Activated CD8-positive, alpha-beta memory T cell treated with anti-CD3 and anti-CD28 coated beads for 24 hours (primary cell): ENCODE measurements at regions not wholly inside any gene's neighbourhood (a gene's known extent, or its start where the extent isn't known, plus 50 kb on each side); places are given as distances from the start of the nearest gene placed in this dataset.

Source experiments
- DNase-seq: peaks from one replicate; pipeline ENCODE4 v3.0.0-alpha.2; 2020

DNA sequence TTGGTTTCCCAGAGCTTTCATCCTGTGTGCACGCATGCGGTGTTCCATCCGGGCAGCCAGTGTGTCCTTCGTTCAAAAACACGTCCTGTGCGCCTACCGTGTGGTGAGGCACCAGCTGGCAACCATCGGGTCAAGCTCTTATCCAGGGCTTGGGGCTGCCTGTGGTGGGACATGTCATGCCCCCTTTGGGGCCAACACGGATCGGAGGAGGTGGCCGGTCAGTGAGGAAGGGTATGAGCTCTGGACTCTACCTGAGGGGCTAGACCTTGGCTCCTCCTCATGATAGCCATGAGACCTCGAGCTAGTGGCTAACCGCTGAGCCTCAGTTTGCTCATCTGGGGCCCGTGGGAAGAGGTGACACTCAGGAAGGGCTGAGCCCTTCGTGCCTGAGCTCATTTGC, 158.5 kb upstream of the PMEPA1 start:
- DNase-seq, result peak; percentile 28

DNA sequence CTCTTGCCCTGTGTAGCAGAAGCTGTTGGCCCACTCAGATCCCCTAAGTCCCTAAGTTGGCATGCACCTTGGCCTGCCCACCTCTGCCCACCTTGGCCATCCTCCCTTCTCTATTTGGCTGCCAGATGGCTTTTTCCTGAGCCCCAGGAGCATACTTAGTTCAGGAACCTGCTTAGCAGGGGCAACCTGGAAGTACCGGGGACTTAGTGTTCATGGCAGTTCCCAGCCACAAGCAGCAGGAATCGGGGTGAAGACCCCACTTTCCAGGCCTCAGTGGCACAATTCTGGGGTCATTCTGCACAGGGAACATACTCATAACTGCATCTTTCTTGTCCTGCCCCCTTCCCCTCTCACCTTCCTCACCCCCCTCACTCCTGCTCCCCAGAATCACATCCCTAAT, 158.0 kb upstream of the PMEPA1 start:
- peak; percentile 24 for DNase-seq

DNA sequence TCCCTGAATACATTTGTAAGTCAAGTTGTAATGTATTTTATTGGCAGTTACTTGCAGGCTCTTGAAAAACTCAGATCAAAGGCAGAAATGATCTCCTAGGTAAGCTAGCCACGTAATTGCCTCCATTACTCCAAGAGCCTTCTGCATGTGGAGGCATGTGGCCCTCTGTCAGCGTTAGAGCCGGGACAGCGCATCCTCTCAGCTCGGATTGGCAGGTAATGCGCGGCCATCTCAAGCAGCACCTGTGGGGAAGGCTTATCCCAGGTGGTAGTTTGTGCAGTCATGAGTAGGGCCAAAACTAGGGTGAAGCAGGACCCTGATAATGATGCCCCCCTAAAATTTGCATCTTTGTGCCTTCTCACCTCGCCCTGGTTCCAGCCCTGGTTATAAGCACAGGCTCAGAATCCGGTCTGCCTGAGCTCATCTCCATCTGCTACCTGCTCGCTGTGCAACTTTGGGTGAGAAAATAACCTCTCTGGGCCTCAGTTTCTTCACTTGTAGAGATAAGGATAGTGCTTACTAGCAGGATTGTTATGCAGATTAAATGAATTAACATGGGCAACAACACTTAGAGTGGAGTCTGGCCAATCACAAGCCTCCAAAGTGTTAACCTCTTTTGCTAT, 157.5 kb upstream of the PMEPA1 start:
- DNase-seq, result peak; percentile 26

DNA sequence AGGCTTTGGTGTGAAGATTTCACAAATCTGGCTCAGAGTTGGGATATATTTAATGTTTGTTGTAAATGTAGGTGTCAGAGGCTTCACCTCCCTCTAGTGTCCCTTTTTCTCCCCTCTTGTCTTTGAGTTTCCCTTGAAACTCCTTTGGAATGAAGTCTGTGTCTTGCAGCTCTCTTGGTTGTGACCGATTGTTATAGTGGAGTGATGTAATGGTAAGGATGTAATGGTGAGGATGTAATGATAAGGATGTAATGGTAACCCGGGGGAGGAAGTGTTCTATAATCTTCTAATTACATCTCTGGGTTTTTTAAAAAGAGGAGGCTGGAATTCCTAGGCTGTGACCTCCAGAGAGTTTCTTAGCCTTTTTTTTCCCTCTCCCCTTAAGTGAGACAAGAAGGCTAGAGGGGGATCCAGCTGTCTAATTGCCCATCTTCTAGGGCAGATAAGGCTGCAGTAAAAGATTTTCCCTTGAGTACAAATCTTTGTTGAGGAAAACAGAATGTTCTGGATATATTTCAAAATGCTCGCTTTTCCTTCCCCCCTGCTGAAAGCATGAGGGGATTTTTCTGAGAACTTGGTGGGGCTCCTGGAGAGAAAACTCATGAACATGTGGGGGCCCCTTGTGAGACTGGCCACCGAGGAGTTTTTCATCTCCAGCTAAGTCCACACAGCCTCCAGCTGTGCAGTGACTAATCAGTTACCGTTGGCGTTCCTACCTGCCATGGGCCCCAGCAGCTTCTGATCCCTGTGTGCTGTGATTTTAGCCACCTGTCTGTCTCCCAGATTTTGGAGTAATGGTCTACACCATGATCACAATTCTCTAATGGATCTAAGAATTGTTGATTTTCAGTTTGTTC, 156.7 kb upstream of the PMEPA1 start:
- DNase-seq, result no peak

DNA sequence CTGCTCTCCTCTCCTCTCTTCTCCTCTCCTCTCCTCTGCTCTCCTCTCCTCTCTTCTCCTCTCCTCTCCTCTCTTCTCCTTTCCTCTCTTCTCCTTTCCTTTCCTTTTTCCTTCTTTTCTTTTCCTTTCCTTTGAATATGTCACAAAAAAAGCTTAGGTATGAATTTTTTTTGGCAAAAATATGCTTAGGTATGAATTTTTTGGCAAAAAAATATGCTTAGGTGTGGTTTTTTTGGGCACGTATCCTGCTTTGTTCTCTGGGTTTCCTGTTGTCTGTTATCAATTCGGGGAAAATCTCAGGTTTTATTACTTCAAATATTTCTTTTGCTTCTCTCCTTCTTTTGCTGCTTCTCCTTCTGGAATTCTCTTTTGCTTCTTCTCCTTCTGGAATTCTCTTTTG, 155.5 kb upstream of the PMEPA1 start:
- no peak for DNase-seq

DNA sequence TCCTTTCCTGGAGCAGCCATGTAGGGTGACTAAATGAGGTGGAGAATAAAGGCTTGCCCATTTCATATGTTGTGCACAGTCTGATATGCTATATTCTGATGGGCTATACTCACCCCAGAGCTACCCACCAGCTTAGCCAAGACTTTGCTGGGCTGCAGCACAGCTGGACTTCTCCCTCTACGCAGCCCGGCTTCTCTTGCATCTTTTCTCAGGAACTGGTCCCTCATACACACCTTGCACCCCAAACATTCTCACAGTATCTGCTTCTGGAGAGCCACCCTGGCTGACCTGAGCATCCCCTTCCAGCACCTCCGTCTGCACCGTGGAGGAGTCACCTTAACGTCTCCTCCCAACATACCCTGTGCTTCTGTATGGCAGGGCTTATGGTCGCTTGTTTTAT, 150.8 kb upstream of the PMEPA1 start:
- peak; percentile 24 for DNase-seq

DNA sequence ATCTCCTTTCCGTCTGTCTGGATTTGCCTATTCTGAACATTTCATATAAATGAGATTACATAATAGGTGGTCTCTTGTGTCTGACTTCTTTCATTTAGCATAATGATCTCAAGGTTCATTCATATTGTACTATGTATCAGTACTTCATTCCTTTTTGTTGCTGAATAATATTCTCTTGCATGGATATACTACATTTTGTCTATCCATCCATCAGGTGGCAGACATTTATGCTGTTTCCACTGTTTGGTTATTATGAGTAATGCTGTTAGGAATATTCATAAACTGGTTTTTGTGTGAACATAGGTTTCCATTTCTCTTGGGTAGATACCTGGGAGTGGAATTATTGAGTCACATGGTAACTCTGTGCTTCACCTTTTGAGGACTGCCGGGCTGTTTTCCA, 148.2 kb upstream of the PMEPA1 start:
- peak; percentile 17 for DNase-seq

DNA sequence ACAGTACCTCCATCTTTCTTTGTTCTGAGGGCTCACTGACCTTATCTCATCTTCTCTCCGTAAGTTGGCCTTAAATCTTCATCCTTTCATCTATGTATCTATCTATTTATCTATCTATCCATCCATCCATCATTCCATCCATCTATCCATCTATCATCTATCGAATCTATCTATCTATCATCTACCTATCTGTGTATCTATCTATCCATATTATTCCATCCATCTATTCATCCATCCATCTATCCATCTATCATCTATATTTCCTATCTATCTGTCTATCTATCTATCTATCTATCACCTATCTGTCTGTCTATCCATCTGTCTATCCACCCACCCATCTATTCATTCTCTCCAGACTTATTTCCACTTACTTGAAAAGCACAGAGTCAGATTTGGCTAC, 147.3 kb upstream of the PMEPA1 start:
- DNase-seq, result no peak

DNA sequence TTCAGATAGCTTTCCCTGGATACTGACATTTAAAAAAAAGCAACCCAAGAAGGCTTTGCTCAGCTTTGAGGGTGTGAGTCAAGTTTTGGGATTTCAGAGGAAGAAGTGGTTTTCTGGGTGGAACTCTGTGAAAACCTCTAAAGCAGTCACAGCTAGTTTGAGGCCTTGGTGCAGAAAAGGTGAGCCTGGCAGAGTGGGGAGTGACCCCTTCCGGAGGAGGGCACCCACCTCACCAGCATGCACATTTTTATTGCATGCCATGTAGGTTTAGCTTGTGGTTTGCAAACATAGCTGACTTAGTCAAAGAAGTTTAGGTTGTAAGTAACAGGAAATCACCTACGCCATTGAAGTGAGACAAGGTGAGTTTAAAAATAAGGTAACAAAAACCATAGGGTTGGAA, 146.8 kb upstream of the PMEPA1 start:
- DNase-seq, result peak; percentile 43

DNA sequence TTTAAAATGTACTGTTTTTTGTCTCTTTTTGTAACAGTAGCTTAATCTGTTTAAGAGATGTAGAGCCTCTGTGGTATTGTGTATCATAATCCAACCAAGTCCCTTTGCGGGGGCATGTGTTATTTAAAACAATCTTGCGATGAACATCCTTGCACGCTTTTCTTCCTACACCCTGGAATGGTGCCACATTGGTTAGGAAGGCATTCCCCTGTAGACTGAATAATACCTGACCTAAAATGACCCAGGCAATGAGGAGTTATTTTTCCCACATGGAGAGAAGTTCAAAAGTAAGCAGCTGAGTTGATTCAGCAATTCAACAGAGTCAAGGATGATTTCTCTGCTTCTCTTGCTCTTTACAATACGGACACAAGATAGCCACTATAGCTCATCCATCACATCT, 142.0 kb upstream of the PMEPA1 start:
- no peak for DNase-seq

DNA sequence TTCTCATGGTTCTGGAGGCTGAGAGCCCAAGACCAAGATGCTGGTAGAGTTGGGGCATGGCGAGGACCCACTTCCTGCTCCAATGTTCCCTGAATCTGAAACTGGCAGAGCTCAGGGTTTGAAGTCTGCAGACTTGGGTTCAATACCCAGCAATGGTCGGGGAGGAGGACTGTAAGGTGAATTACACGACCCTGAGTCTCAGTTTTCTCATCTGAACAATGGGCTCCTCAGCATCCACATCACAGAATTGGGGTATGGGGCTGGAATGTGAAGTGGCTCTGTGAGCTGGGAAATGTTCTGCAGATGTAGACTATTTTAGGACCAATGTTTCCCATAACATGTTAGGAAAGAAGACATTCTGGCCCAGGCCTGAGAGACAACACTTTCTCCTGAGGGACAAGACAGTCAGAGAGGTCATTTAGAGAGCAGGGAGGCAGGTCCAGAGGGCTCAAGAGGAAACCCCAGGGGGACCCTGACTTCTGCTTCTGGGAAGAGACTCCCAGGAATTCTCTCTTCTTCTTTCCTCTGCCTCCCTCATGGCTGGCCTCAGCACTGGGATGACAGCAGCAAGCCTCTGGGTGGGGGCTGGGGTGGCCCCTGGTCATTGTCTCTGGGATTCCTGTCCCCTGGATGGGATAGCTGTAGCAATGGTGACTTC, 141.3 kb upstream of the PMEPA1 start:
- no peak for DNase-seq

DNA sequence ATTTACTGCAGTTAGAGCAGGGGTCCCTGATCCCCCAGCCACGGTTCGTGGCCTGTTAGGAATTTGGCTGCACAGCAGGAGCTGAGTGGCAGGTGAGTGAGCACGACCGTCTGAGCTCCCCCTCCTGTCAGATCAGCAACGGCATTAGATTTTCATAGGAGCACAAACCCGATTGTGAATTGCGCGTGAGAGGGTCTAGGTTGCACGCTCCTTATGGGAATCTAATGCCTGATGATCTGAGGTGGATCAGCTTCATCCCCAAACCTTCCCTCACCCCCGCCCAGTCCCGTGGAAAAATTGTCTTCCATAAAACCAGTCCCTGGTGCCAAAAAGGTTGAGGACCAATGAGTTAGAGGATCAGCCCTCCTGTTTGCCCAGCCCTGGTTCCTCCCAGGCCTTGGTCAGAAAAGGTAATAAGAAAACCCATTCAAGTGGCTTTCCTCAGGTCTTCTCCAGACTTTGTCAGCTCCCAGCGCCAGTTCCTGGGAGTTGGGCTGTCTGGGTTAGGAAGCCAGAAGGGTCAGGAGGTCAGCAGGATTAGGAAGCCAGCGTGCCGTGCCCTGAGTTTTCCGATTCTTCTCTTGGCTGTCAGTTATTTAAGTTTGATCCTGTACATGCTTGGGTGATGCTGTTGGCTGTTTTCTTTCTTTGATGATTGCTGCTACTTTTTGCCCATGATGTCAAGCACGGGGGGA, 139.9 kb upstream of the PMEPA1 start:
- no peak for DNase-seq

DNA sequence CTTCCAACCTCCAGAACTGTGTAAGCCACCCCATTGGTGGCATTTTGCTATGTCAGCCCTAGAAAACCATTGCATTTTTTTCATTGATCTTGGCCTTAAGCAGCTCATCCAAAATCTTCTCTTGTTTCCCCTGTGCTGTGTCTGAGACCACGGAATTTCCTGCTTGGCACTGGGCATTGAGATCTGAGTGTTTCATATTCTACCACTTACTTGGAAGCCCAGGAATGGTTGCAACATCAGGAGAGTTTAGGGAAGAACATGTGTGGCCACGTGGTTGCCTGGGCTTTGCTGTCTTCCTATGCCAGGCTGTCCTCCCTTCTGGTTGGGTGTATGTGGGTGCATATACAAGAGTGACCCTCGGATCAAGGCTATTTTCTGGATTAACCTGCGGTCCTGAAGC, 139.3 kb upstream of the PMEPA1 start:
- DNase-seq, result peak; percentile 19

DNA sequence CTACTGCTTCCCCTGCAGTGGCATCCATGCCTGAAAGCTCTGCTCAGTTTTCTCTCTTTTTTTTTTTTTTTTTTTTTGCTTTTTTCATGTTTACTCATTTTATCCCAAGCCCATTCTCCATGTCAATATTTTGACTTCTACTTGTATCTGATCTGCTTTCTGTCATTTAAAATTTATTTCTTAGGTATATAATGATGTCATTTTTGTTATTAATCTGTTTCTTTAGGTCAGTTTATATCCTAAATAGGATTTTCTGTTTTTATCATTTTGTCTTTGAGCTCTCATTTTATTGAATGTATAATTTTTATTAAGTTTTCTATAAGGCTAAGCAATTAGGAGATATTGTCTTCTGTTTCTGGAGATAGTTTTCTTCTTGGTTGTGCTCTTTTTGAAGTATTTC, 138.5 kb upstream of the PMEPA1 start:
- no peak for DNase-seq

DNA sequence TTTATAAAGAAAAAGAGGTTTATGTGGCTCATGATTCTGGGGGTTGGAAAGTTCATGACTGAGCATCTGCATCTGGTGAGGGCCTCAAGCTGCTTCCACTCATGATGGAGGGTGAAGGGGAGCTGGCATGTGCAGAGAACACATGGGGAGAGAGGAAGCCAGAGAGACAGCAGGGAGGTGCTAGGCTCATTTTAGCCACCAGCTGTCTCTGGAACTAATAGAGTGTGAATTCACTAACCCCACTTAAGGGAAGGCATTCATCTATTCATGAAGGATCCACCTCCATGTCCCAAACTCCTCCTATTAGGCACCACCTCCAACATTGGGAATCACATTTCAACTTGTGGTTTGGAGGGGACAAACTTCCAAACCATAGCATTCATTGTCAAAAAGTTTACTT, 137.3 kb upstream of the PMEPA1 start:
- peak; percentile 32 for DNase-seq

DNA sequence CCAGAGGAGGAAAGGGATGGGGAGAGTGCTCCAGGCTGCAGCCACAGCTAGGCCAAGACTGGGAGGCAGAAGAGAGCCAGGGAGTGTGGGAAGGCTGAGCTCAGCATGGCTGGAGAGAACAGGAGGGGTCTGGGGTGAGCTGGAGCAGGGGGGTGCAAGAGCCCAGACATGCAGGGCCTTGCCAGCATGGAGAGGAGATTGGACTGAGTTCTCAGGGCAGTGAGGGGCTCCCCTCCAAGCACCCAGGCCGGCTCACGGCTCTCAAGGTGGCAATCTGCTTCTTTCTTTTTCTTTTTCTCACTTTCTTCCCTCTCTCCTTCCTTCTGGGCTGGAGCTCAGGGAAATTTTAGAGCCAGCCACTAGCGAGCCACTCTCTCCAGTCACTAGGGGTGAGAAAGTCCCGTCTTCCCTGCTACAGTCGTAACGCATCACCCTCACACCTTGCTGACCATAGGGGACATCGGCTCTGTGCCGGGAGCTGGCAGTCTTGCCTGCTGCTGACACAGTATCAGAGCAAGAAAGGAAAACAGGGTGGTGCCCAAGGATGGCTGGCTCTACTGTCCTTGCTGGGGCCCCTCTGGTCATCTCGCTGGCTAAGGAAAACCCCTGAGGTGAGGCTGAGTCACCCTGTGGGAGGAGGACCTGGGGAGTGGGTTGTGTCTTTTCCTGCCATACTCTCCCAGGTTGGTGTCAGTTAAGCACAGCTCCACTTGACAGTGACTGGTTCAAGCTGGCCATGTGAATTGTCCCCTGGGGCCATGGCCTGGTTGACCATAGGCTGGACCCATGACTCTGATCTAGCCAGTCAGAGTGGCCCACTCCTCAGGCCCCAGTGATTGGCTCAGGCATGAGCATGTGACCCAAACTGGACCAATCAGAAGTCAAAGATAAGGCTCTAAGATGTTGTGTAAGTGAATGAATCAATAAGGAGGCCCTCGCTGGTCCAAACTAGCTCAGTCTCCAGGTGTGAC, 135.1 kb upstream of the PMEPA1 start:
- peak; percentile 32 for DNase-seq

DNA sequence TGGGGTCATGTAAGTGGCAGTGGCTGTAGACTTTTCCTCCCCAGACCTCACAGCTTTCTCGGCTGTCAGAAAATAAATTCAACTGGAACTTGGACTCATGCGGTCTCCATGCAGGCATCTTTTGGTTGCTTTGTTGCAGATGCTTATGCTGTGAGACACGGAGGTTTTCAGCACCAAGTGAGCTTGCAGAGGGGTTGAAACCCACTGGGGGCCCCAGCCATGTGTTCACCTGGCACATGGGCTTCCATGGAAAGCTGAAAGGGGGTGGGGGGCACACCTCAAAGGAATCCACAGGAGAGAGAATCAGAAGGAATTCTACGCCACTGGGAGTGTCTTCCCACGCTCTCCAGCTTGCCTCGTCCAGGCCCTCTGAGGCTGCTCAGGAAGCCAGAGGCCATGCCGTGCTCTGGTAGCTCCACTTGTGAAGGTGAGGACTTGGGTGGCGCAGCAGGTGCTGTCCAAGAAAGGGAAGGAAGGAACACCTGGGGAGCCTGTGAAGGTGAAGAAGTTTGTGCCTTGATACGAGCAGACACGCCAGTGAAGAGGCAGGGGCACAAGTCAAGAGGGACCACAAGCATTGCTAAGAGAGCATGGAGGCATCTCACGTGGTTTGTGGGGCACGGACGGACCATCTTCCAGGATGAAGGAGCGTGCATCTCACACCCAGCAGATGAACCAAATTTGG, 134.3 kb upstream of the PMEPA1 start:
- no peak for DNase-seq

DNA sequence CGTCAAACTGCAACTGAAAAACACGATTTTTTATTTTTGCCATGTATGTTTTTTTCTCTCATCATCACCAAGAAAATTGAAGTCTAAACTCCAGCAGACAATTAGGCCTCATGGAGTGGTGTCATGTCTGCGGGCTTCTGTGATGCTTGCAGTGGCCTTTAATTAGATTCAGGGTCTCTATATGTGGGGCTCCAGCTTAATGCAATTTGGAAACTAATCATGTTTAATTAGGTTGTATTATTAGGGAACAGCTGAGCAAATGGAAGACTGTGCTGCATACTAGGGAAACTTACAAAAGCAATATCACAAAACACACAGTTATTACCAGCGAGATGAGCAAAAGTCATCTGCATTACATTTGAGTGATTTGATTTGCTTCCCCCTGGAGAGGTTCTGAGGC, 132.9 kb upstream of the PMEPA1 start:
- no peak for DNase-seq

DNA sequence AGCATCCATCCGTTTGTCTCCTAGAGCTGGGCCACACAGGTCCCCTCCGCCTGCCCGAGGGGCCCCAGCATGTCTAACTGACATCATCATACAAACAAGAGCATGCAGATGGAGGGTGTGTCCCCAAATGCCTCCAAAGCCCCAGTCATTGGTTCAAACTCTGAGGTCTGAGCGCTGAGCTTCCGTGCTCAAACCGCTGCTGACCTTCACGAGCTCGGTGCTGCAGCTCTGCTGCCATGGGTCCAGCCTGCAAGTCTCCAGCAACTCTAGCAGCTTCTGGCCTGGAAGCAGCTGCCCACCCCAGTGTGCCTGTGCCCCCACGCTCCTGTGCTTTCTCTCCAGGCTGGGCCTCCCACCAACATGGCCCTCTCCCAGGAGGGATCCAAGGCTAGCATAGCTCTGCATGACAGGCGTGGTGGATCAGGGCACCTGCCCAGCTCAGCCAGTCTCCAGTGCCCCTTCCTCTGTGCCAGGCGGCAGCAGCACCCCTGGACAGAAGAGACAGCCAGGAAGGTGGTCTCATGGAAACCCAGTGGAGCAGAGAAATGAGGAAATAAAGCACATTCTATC, 131.6 kb upstream of the PMEPA1 start:
- DNase-seq, result no peak

DNA sequence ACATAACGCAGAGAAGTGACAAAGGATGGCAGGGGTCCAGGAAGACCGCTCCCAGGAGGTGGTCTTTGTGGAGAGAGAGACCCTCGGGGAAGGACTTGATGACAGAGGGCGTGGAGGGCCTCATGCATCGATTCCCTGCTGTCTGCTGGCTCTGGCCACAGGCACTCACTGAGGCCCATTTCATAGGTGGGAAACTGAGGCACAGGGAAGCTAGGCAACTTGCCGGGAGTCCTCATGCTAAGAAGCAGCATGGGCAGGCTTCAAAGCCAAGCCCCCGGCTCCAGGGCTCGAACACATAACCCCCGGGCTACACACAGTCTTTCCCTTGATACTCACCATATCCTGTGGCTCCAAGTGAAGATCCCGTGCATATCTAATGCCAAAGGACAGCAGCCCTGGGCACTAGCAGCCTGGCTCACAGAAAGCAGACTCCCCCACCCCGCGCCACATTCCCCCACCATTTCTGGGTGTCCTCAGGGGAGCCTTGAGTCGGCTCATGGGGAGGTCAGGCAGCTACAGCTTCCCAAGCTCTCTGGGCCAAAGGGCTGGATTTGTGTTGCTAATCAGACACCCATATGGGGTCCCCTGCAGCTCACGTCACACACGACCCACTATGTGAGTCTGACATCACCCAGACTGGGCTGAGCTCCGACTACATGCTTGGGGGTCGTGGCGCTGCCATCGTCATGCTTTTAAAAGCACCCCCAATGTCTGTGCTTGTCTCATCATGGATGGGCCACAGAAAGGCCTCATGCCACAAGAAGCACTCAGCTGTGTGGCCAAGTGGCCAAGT, 130.9 kb upstream of the PMEPA1 start:
- DNase-seq, result peak; percentile 45
